ENCODE measurements at regions not wholly inside any gene's neighbourhood (a gene's known extent, or its start where the extent isn't known, plus 50 kb on each side); places are given as distances from the start of the nearest gene placed in this dataset.

GRCh38 chr5:51072937-51073336 lies 310.3 kb upstream of the ISL1 start:
- no peak for TF ChIP-seq POLR2A (IDR thresholded peaks at IDR 0.05)
- no peak for TF ChIP-seq CTCF (IDR thresholded peaks at IDR 0.05)
- no peak overlapping the region for H3K4me3 ChIP-seq (ENCODE audit: low read depth, poor library complexity, severe bottlenecking)
- 80 to 88% methylated on average over 5 of the region's 5 CpGs for WGBS, 2 donors
- no peak for DNase-seq (ENCODE audit: low spot score in 2 of 2)
- intact Hi-C loops (cut with DNase I; ENCODE audit: low total_unique reads): no loop called here

- H3K4me3 ChIP-seq (ENCODE audit: low read depth, poor library complexity, severe bottlenecking): no peak overlapping the region
- intact Hi-C loops (cut with DNase I; ENCODE audit: low total_unique reads): no loop called here
- DNase-seq (ENCODE audit: low spot score in 2 of 2): no peak
- 74 to 76% methylated on average over 1 of the region's 1 CpG for WGBS, 2 donors
- no peak for TF ChIP-seq POLR2A (IDR thresholded peaks at IDR 0.05)
- no peak for TF ChIP-seq CTCF (IDR thresholded peaks at IDR 0.05)
Measured at GRCh38 chr5:51082741-51083140, 300.5 kb upstream of the ISL1 start.

GRCh38 chr5:51091816-51092215 lies 291.4 kb upstream of the ISL1 start:
- intact Hi-C loops (cut with DNase I; ENCODE audit: low total_unique reads): no loop called here
- H3K4me3 ChIP-seq (ENCODE audit: low read depth, poor library complexity, severe bottlenecking): no peak overlapping the region
- 53 to 55% methylated on average over 2 of the region's 2 CpGs for WGBS, 2 donors
- no peak for DNase-seq (ENCODE audit: low spot score in 2 of 2)
- TF ChIP-seq POLR2A (IDR thresholded peaks at IDR 0.05) (no peak), CTCF (IDR thresholded peaks at IDR 0.05) (no peak)

GRCh38 chr5:51095486-51095885 lies 287.8 kb upstream of the ISL1 start:
- DNase-seq (ENCODE audit: low spot score in 2 of 2): no peak
- H3K4me3 ChIP-seq (ENCODE audit: low read depth, poor library complexity, severe bottlenecking): no peak overlapping the region
- TF ChIP-seq CTCF (IDR thresholded peaks at IDR 0.05) (no peak), POLR2A (IDR thresholded peaks at IDR 0.05) (no peak)
- WGBS, 2 donors: 68 to 71% methylated on average over 8 of the region's 8 CpGs
- intact Hi-C loops (cut with DNase I; ENCODE audit: low total_unique reads): no loop called here

GRCh38 chr5:51096859-51097258 lies 286.4 kb upstream of the ISL1 start:
- WGBS, 2 donors: 78 to 86% methylated on average over 3 of the region's 3 CpGs
- no peak for DNase-seq (ENCODE audit: low spot score in 2 of 2)
- intact Hi-C loops (cut with DNase I; ENCODE audit: low total_unique reads): no loop called here
- H3K4me3 ChIP-seq (ENCODE audit: low read depth, poor library complexity, severe bottlenecking): no peak overlapping the region
- TF ChIP-seq POLR2A (IDR thresholded peaks at IDR 0.05) (no peak), CTCF (IDR thresholded peaks at IDR 0.05) (no peak)

- TF ChIP-seq POLR2A (IDR thresholded peaks at IDR 0.05) (no peak), CTCF (IDR thresholded peaks at IDR 0.05) (no peak)
- no peak for DNase-seq (ENCODE audit: low spot score in 2 of 2)
- intact Hi-C loops (cut with DNase I; ENCODE audit: low total_unique reads): no loop called here
- no peak overlapping the region for H3K4me3 ChIP-seq (ENCODE audit: low read depth, poor library complexity, severe bottlenecking)
- 78 to 81% methylated on average over 6 of the region's 6 CpGs for WGBS, 2 donors
Measured at GRCh38 chr5:51099173-51099853, 283.9 kb upstream of the ISL1 start.
